ENCODE measurements at regions not wholly inside any gene's neighbourhood (a gene's known extent, or its start where the extent isn't known, plus 50 kb on each side); places are given as distances from the start of the nearest gene placed in this dataset.

GRCh38 chr18:79600141-79600540 is 79.5 kb upstream of the CTDP1 start:
- Histone ChIP-seq H3K36me3 (no peaks in the 10 kb centered on the region), H3K27ac (no peak overlapping the region), H3K9me3 (no peaks in the 10 kb centered on the region), H3K4me3 (replicated peaks in 1 of 3) (no peak overlapping the region), H3K4me1 (peaks cover 10 to 13% of the 10 kb centered on the region in 2 donors), H3K27me3 (no peaks in the 10 kb centered on the region)
- WGBS, 2 donors = 89 to 93% methylated on average over 6 of the region's 6 CpGs
- no peak for TF ChIP-seq CTCF (IDR thresholded peaks at IDR 0.05)
- intact Hi-C loops (cut with DNase I) = no loop called here
- DNase-seq = no peak

- no peak overlapping the region for H3K4me3 ChIP-seq (replicated peaks in 1 of 3)
Observed at GRCh38 chr18:79600596-79600995, 79.0 kb upstream of the CTDP1 start.

GRCh38 chr18:79601234-79601633 is 78.4 kb upstream of the CTDP1 start:
- WGBS, 2 donors = 77 to 78% methylated on average over 8 of the region's 8 CpGs
- intact Hi-C loops (cut with DNase I) = no loop called here
- DNase-seq = no peak
- peaks cover 10 to 13% of the 10 kb centered on the region in 2 donors for H3K4me1 ChIP-seq
- H3K36me3 ChIP-seq = no peaks in the 10 kb centered on the region
- H3K27me3 ChIP-seq = no peaks in the 10 kb centered on the region
- H3K4me3 ChIP-seq (replicated peaks in 1 of 3) = no peak overlapping the region
- H3K9me3 ChIP-seq = no peaks in the 10 kb centered on the region
- no peak overlapping the region for H3K27ac ChIP-seq
- TF ChIP-seq POLR2A (IDR thresholded peaks at IDR 0.05) = no peak
- no peak for TF ChIP-seq CTCF (IDR thresholded peaks at IDR 0.05)

More at GRCh38 chr18:79600596-79600995, 79.0 kb upstream of the CTDP1 start:
- intact Hi-C loops (cut with DNase I) = no loop called here
- Histone ChIP-seq H3K27me3 (no peaks in the 10 kb centered on the region), H3K9me3 (no peaks in the 10 kb centered on the region), H3K36me3 (no peaks in the 10 kb centered on the region), H3K27ac (no peak overlapping the region), H3K4me1 (peaks cover 10 to 13% of the 10 kb centered on the region in 2 donors)
- 77 to 81% methylated on average over 2 of the region's 2 CpGs for WGBS, 2 donors
- no peak for DNase-seq
- TF ChIP-seq POLR2A (IDR thresholded peaks at IDR 0.05) (no peak), CTCF (IDR thresholded peaks at IDR 0.05) (no peak)

- WGBS, 2 donors = 93 to 94% methylated on average over 18 to 30 of the region's 37 CpGs
- H3K4me3 ChIP-seq (replicated peaks in 1 of 3) = no peak overlapping the region
- peaks cover 6 to 10% of the 10 kb centered on the region in 2 donors for H3K4me1 ChIP-seq
- no peak for DNase-seq
- no peaks in the 10 kb centered on the region for H3K27me3 ChIP-seq
- TF ChIP-seq POLR2A (IDR thresholded peaks at IDR 0.05) = no peak
- no peak for TF ChIP-seq CTCF (IDR thresholded peaks at IDR 0.05)
- H3K36me3 ChIP-seq = no peaks in the 10 kb centered on the region
- H3K9me3 ChIP-seq = no peaks in the 10 kb centered on the region
- no peak overlapping the region for H3K27ac ChIP-seq
- intact Hi-C loops (cut with DNase I) = no loop called here
Observed at GRCh38 chr18:79603321-79604204, 76.0 kb upstream of the CTDP1 start.

GRCh38 chr18:79604205-79604912 is 75.2 kb upstream of the CTDP1 start:
- H3K36me3 ChIP-seq = no peaks in the 10 kb centered on the region
- H3K27me3 ChIP-seq = no peaks in the 10 kb centered on the region
- TF ChIP-seq POLR2A (IDR thresholded peaks at IDR 0.05) = no peak
- TF ChIP-seq CTCF (IDR thresholded peaks at IDR 0.05) = no peak
- H3K27ac ChIP-seq = no peak overlapping the region
- H3K4me3 ChIP-seq (replicated peaks in 1 of 3) = no peak overlapping the region
- DNase-seq = no peak
- no peaks in the 10 kb centered on the region for H3K9me3 ChIP-seq
- peaks cover 0 to 3% of the 10 kb centered on the region in 2 donors for H3K4me1 ChIP-seq
- intact Hi-C loops (cut with DNase I) = no loop called here
- 94 to 96% methylated on average over 20 of the region's 20 CpGs for WGBS, 2 donors

Measured in thyroid gland (tissue), 4 donors.